GM12873 (cell line): ENCODE measurements at regions not wholly inside any gene's neighbourhood (a gene's known extent, or its start where the extent isn't known, plus 50 kb on each side); places are given as distances from the start of the nearest gene placed in this dataset.

Experiments
- CTCF ChIP-seq: IDR thresholded peaks from 2 replicates; pipeline ENCODE4 v1.5.1; 2012; ENCODE audit warnings: low read depth, mild to moderate bottlenecking, moderate library complexity, low read length, control low read depth; ENCODE audit not compliant: insufficient read depth; ENCODE audit errors: missing control alignments

- TF ChIP-seq CTCF = no peak
Observed at GRCh38 chr2:14735696-14736095, 103.2 kb downstream of the LRATD1 start.

- no peak for TF ChIP-seq CTCF
Observed at GRCh38 chr2:14737201-14737600, 104.7 kb downstream of the LRATD1 start.

- no peak for TF ChIP-seq CTCF
Observed at GRCh38 chr2:14743861-14744260, 111.3 kb downstream of the LRATD1 start.

- TF ChIP-seq CTCF = no peak
Observed at GRCh38 chr2:14745288-14746076, 113.0 kb downstream of the LRATD1 start.

GRCh38 chr2:14746133-14746532 is 113.6 kb downstream of the LRATD1 start:
- no peak for TF ChIP-seq CTCF

- TF ChIP-seq CTCF = no peak
Observed at GRCh38 chr2:14747447-14747846, 114.9 kb downstream of the LRATD1 start.

GRCh38 chr2:14749884-14750283 is 117.4 kb downstream of the LRATD1 start:
- no peak for TF ChIP-seq CTCF
